Prostate gland (tissue), 2 donors: ENCODE measurements at regions not wholly inside any gene's neighbourhood (a gene's known extent, or its start where the extent isn't known, plus 50 kb on each side); places are given as distances from the start of the nearest gene placed in this dataset.

Source experiments
- DNase-seq: peaks from one replicate; pipeline ENCODE4 v3.0.0-alpha.2; 2019; ENCODE audit warnings: low spot score
- H3K27ac ChIP-seq, 2 donors: fragments of 200-600 bp; sonication (generic); 2 replicates each; pipeline ENCODE4 v1.5.1; 2017 to 2019
- H3K27me3 ChIP-seq: fragments of 200-600 bp; sonication (generic); replicated peaks from 2 replicates; pipeline ENCODE4 v1.5.1; 2019; ENCODE audit not compliant: insufficient read depth
- H3K36me3 ChIP-seq, 2 donors: fragments of 200-600 bp; sonication (generic); 1 replicate in 1 of 2; 2 replicates in 1 of 2; pipeline versions ENCODE4 v1.5.1 to v1.8.1; 2017 to 2019
- H3K4me1 ChIP-seq: fragments of 200-600 bp; sonication (generic); replicated peaks from 2 replicates; pipeline ENCODE4 v1.5.1; 2019
- H3K4me3 ChIP-seq, 2 donors: fragments of 200-600 bp; sonication (generic); 2 replicates each; pipeline ENCODE4 v1.5.1; 2017 to 2019
- H3K9me3 ChIP-seq: fragments of 200-600 bp; sonication (generic); 2 replicates; pipeline ENCODE4 v1.5.1; 2017
- CTCF ChIP-seq, 4 experiments: fragments of 200-600 bp in 2 of 4; fragments of 450-650 bp in 2 of 4; sonication (generic) in 2 of 4; IDR thresholded peaks; 1 replicate in 3 of 4; 2 replicates in 1 of 4; pipeline ENCODE4 v1.5.1; 2016 to 2019; ENCODE audit warnings: antibody characterized with exemption in 4 of 4, mild to moderate bottlenecking in 2 of 4, moderate library complexity in 2 of 4
- POLR2A ChIP-seq: fragments of 450-650 bp; IDR thresholded peaks from one replicate; pipeline ENCODE4 v1.6.1; 2016; ENCODE audit warnings: antibody characterized with exemption, mild to moderate bottlenecking
- POLR2AphosphoS5 ChIP-seq: sonication (generic); formaldehyde crosslinking; IDR thresholded peaks from one replicate; pipeline ENCODE4 v1.6.1; 2017; ENCODE audit warnings: antibody characterized with exemption
- WGBS: methylation state at CpG from one replicate; pipeline ENCODE4 v1.1.5; 2018; 5-methylcytosine and 5-hydroxymethylcytosine counted together
- intact Hi-C: fragments of 100-400 bp; cut with DNase I; formaldehyde crosslinking; loops from one replicate; pipeline ENCODE4 v1.14.2; 2022

GRCh38 chr15:47577461-47577860 is 139.8 kb upstream of the SEMA6D start:
- no peak for DNase-seq
- intact Hi-C loops: no loop called here
- no peak overlapping the region for H3K4me3 ChIP-seq
- no peaks in the 10 kb centered on the region for H3K4me1 ChIP-seq
- H3K9me3 ChIP-seq: no peaks in the 10 kb centered on the region
- TF ChIP-seq POLR2AphosphoS5: no peak
- TF ChIP-seq POLR2A: no peak
- TF ChIP-seq CTCF (IDR thresholded peaks at IDR 0.05): no peak
- 44% methylated on average over 3 of the region's 3 CpGs for WGBS
- H3K27ac ChIP-seq: no peak overlapping the region
- H3K27me3 ChIP-seq: no peaks in the 10 kb centered on the region
- H3K36me3 ChIP-seq: no peaks in the 10 kb centered on the region

- intact Hi-C loops: loop anchor here (10.0 kb wide), 1 partner anchor 57 kb away; no protein-coding TSS in a partner anchor
- no peaks in the 10 kb centered on the region for H3K36me3 ChIP-seq
- 84% methylated on average over 4 of the region's 4 CpGs for WGBS
- DNase-seq: no peak
- H3K27ac ChIP-seq: no peak overlapping the region
- no peak for TF ChIP-seq CTCF (IDR thresholded peaks at IDR 0.05)
- TF ChIP-seq POLR2AphosphoS5: no peak
- TF ChIP-seq POLR2A: no peak
- no peaks in the 10 kb centered on the region for H3K4me1 ChIP-seq
- no peaks in the 10 kb centered on the region for H3K27me3 ChIP-seq
- no peak overlapping the region for H3K4me3 ChIP-seq
- H3K9me3 ChIP-seq: no peaks in the 10 kb centered on the region
Observed at GRCh38 chr15:47582233-47582632, 135.1 kb upstream of the SEMA6D start.

GRCh38 chr15:47584316-47584715 is 133.0 kb upstream of the SEMA6D start:
- TF ChIP-seq POLR2A (no peak), CTCF (IDR thresholded peaks at IDR 0.05) (no peak)
- no peaks in the 10 kb centered on the region for H3K36me3 ChIP-seq
- no peaks in the 10 kb centered on the region for H3K27me3 ChIP-seq
- DNase-seq: no peak
- H3K9me3 ChIP-seq: no peaks in the 10 kb centered on the region
- H3K4me3 ChIP-seq: no peak overlapping the region
- H3K27ac ChIP-seq: no peak overlapping the region
- H3K4me1 ChIP-seq: no peaks in the 10 kb centered on the region
- 89% methylated on average over 3 of the region's 3 CpGs for WGBS
- intact Hi-C loops: loop anchor here (10.0 kb wide), 1 partner anchor 60 kb away; no protein-coding TSS in a partner anchor

GRCh38 chr15:47586653-47587224 is 130.6 kb upstream of the SEMA6D start:
- Histone ChIP-seq H3K9me3 (no peaks in the 10 kb centered on the region), H3K4me1 (no peaks in the 10 kb centered on the region), H3K27me3 (no peaks in the 10 kb centered on the region), H3K27ac (no peak overlapping the region), H3K4me3 (no peak overlapping the region), H3K36me3 (no peaks in the 10 kb centered on the region)
- WGBS: 61% methylated on average over 6 of the region's 6 CpGs
- intact Hi-C loops: loop anchor here (10.0 kb wide), 1 partner anchor 62 kb away; no protein-coding TSS in a partner anchor
- peak; percentile 15 for DNase-seq
- TF ChIP-seq POLR2AphosphoS5 (no peak), CTCF (IDR thresholded peaks at IDR 0.05) (no peak), POLR2A (no peak)
